Activated T-cell treated with anti-CD3 and anti-CD28 coated beads, Interleukin-2, amount 50 U/mL, for 4 hours (primary cell): ENCODE measurements at regions not wholly inside any gene's neighbourhood (a gene's known extent, or its start where the extent isn't known, plus 50 kb on each side); places are given as distances from the start of the nearest gene placed in this dataset.
A peak's percentile ranks its signal among the peaks of the same experiment; 100 is the strongest.
"Not testable (repeated sequence)": the region's sequence is repeated elsewhere in the genome, so short reads cannot be mapped to it uniquely, and the experiment has no call there.

Experiments used
- ATAC-seq, 2 donors: fragments of 200-7000 bp; cut with Tn5 transposase; one replicate each; pipeline ENCODE4 v1.10.0; 2021
- DNase-seq: peaks from one replicate; pipeline ENCODE4 v3.0.0-alpha.2; 2020
- H3K27me3 Mint-ChIP-seq: one replicate; pipeline ENCODE4 v1.8.0; 2021; ENCODE audit warnings: low read depth, mixed read lengths
- H3K36me3 Mint-ChIP-seq: one replicate; pipeline ENCODE4 v1.8.0; 2022; ENCODE audit warnings: mixed read lengths; ENCODE audit not compliant: insufficient read depth
- H3K4me1 Mint-ChIP-seq: one replicate; pipeline ENCODE4 v1.8.0; 2021; ENCODE audit warnings: low read depth, mixed read lengths
- H3K4me3 Mint-ChIP-seq: one replicate; pipeline ENCODE4 v1.8.0; 2021; ENCODE audit warnings: mild to moderate bottlenecking, moderate library complexity, mixed read lengths
- H3K9me3 Mint-ChIP-seq: one replicate; pipeline ENCODE4 v1.8.0; 2021; ENCODE audit warnings: mixed read lengths

GRCh38 chr9:96062854-96063253 lies 187.4 kb downstream of the ERCC6L2 start:
- DNase-seq (no peak), ATAC-seq (no peak)
- no peaks in the 10 kb centered on the region for H3K27me3 Mint-ChIP-seq
- H3K4me3 Mint-ChIP-seq, result no peak overlapping the region
- H3K4me1 Mint-ChIP-seq, result peaks cover 3% of the 10 kb centered on the region
- H3K36me3 Mint-ChIP-seq, result no peaks in the 10 kb centered on the region
- H3K9me3 Mint-ChIP-seq, result no peaks in the 10 kb centered on the region

DNA sequence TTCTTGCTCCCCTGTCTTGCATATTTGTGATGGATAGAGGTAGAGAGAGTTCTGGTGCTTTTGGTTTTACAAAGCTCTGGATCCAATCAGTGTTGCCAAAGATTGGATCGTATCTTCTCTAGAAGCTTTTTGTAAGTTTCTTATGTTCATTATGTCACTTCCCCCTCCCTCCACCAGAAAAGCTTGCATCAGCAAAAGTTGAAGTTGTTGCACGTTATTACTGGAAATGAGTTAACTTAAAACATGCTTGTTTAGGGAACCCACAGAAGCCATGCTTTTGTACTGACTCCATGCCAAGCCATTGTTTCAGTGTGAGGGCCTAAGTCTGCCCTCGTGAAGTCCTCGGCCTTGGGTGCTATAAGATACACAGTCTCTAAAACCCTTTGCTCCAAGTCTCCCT lies 186.5 kb downstream of the ERCC6L2 start:
- Mint-ChIP-seq H3K4me1 (peaks cover 4% of the 10 kb centered on the region), H3K27me3 (no peaks in the 10 kb centered on the region), H3K4me3 (no peak overlapping the region), H3K36me3 (no peaks in the 10 kb centered on the region), H3K9me3 (no peaks in the 10 kb centered on the region)
- ATAC-seq (no peak), DNase-seq (no peak)

GRCh38 chr9:96061293-96061987 lies 185.9 kb downstream of the ERCC6L2 start:
- peak; percentile 45 for DNase-seq
- Mint-ChIP-seq H3K9me3 (no peaks in the 10 kb centered on the region), H3K27me3 (no peaks in the 10 kb centered on the region), H3K4me3 (no peak overlapping the region), H3K36me3 (no peaks in the 10 kb centered on the region), H3K4me1 (peaks cover 7% of the 10 kb centered on the region)
- ATAC-seq, result peak; percentile 57 to 77

GRCh38 chr9:96058218-96058617 lies 182.7 kb downstream of the ERCC6L2 start:
- Mint-ChIP-seq H3K27me3 (no peaks in the 10 kb centered on the region), H3K36me3 (no peaks in the 10 kb centered on the region), H3K9me3 (no peaks in the 10 kb centered on the region), H3K4me3 (no peak overlapping the region), H3K4me1 (peaks cover 7% of the 10 kb centered on the region)
- DNase-seq (no peak), ATAC-seq (no peak)

GRCh38 chr9:96057155-96057554 lies 181.7 kb downstream of the ERCC6L2 start:
- H3K4me1 Mint-ChIP-seq, result peaks cover 7% of the 10 kb centered on the region
- no peak overlapping the region for H3K4me3 Mint-ChIP-seq
- H3K36me3 Mint-ChIP-seq, result no peaks in the 10 kb centered on the region
- no peaks in the 10 kb centered on the region for H3K27me3 Mint-ChIP-seq
- ATAC-seq (peak in 1 of 2 donors; percentile 66), DNase-seq (no peak)
- H3K9me3 Mint-ChIP-seq, result no peaks in the 10 kb centered on the region

DNA sequence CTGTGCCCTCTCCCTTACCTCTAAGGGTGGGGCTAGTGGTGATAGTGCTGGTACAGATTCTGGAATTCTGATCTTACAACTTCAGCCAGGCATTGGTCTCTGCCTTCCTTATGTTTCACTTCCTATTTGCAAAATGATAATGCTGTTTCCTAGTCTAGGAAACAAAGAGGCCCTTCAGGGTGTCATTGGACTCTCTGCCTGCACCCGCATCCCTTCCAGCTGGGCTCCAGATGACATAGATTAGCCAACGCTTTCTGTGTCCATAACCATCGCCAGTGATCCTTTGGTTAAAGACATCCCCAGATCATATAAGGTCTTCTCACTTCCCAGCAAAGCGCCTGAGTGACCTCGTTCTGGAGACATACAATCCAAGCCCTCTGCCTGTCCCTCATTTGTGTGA lies 180.7 kb downstream of the ERCC6L2 start:
- no peaks in the 10 kb centered on the region for H3K9me3 Mint-ChIP-seq
- H3K36me3 Mint-ChIP-seq, result no peaks in the 10 kb centered on the region

DNA sequence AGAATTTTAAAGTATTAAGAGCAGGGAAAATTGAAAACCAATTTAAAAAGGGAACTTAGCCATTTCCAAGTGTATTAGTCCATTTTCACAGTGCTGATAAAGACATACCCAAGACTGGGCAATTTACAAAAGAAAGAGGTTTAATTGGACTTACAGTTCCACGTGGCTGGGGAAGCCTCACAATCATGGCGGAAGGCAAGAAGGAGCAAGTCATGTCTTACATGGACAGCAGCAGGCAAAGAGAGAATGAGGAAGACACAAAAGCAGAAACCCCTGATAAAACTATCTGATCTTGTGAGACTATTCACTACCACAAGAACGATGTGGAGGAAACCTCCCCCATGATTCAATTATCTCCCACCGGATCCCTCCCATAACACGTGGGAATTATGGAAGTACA lies 178.8 kb downstream of the ERCC6L2 start:
- H3K36me3 Mint-ChIP-seq, ATAC-seq, H3K4me1 Mint-ChIP-seq, H3K9me3 Mint-ChIP-seq, DNase-seq, H3K27me3 Mint-ChIP-seq, H3K4me3 Mint-ChIP-seq: not testable (repeated sequence)

More for the DNA sequence above, 180.7 kb downstream of the ERCC6L2 start:
- no peak for ATAC-seq
- H3K4me1 Mint-ChIP-seq, result peaks cover 5% of the 10 kb centered on the region
- no peak for DNase-seq
- no peaks in the 10 kb centered on the region for H3K27me3 Mint-ChIP-seq
- H3K4me3 Mint-ChIP-seq, result no peak overlapping the region

DNA sequence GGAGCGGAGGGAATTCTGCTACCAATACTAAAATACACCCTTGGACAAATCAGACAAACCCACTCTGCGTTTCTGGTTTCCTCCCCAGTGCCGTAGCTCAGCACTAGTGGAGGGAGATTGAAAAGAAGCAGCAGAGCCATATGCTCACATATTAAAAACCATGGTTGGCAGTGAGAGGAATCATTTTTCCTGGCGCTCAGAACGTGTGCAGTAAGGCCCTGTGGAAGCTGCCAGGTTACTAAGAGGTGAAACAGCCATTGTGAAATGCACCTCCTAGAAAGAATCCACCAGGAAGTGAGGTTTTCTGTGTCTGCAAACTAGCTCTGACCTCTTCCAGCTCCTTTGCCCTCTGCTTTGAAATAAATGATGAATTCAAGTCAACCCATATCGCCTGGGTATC lies 177.2 kb downstream of the ERCC6L2 start:
- Mint-ChIP-seq H3K27me3 (no peaks in the 10 kb centered on the region), H3K9me3 (no peaks in the 10 kb centered on the region), H3K4me3 (no peak overlapping the region), H3K4me1 (peaks cover 6% of the 10 kb centered on the region), H3K36me3 (no peaks in the 10 kb centered on the region)
- ATAC-seq (no peak), DNase-seq (no peak)

GRCh38 chr9:96051423-96051822 lies 175.9 kb downstream of the ERCC6L2 start:
- no peaks in the 10 kb centered on the region for H3K9me3 Mint-ChIP-seq
- no peak overlapping the region for H3K4me3 Mint-ChIP-seq
- ATAC-seq (no peak), DNase-seq (no peak)
- H3K36me3 Mint-ChIP-seq, result no peaks in the 10 kb centered on the region
- peaks cover 4% of the 10 kb centered on the region for H3K27me3 Mint-ChIP-seq
- H3K4me1 Mint-ChIP-seq, result peaks cover 4% of the 10 kb centered on the region

DNA sequence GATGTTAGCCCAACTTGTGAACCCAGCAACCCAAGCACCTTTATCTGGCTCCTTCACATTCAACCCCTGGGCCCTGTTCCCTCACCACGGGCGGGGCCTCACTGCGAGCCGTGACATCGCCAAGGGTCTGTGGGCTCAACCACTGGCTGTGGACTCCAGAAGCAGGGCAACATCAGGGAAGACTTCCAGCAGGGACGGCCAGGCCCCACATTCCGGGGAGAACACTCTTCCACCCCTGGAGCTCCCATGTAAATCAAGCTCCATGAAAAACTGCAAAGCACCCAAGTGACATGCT lies 175.3 kb downstream of the ERCC6L2 start:
- peaks cover 4% of the 10 kb centered on the region for H3K4me1 Mint-ChIP-seq
- peaks cover 4% of the 10 kb centered on the region for H3K27me3 Mint-ChIP-seq
- DNase-seq (no peak), ATAC-seq (no peak)
- H3K36me3 Mint-ChIP-seq, result no peaks in the 10 kb centered on the region
- no peaks in the 10 kb centered on the region for H3K9me3 Mint-ChIP-seq
- H3K4me3 Mint-ChIP-seq, result no peak overlapping the region

GRCh38 chr9:96050048-96050860 lies 174.8 kb downstream of the ERCC6L2 start:
- H3K27me3 Mint-ChIP-seq, result peaks cover 4% of the 10 kb centered on the region
- ATAC-seq, result no peak
- DNase-seq, result no peak
- H3K9me3 Mint-ChIP-seq, result no peaks in the 10 kb centered on the region
- H3K36me3 Mint-ChIP-seq, result no peaks in the 10 kb centered on the region
- no peak overlapping the region for H3K4me3 Mint-ChIP-seq
- H3K4me1 Mint-ChIP-seq, result peaks cover 4% of the 10 kb centered on the region

GRCh38 chr9:96048956-96049831 lies 173.7 kb downstream of the ERCC6L2 start:
- H3K4me1 Mint-ChIP-seq, result peaks cover 4% of the 10 kb centered on the region
- no peaks in the 10 kb centered on the region for H3K9me3 Mint-ChIP-seq
- no peaks in the 10 kb centered on the region for H3K36me3 Mint-ChIP-seq
- no peak overlapping the region for H3K4me3 Mint-ChIP-seq
- no peak for ATAC-seq
- H3K27me3 Mint-ChIP-seq, result peaks cover 4% of the 10 kb centered on the region
- no peak for DNase-seq

DNA sequence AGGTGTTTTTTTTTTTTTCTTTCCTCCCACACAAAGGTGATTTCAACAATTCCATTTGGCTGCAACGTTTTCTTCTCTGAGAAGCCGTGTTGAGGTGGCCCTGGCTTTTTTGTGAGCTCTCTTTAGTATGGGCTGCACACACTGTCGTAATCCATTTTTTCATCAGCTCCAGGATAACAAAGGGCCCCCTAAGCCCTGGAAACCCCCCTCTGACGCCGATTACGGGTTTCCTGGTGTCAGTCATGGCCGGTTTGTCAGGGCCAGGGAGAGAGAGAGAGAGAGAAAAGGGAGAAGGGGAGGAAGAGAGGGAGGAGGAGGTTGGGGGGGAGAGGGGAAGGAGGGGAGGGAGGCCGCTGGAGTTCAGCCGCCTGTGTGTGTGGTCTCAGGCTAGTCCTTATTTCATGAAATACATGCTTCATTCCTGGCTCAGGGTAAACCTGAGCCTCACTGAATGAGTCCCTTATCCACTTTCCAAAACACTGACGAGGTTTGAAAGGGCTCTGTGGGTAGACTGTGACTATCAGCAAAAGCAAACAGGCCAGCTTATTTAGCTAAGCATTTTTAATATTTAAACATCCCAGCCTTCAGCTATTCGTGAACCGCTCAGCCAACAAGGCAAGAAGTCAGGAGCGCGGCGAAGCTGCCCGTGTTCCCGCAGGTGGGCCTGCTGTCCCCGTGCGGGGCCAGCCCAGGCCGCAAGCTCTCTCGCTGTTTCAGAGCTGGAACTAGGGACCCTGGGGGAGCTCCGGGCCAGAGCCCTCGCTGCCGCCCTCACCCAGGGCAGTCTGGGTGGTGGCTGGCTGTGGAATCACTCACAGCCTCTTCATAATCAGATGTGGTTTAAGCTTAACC lies 172.8 kb downstream of the ERCC6L2 start:
- peaks cover 4% of the 10 kb centered on the region for H3K27me3 Mint-ChIP-seq
- no peaks in the 10 kb centered on the region for H3K36me3 Mint-ChIP-seq
- peak; percentile 69 to 75 for ATAC-seq
- no peak overlapping the region for H3K4me3 Mint-ChIP-seq
- H3K9me3 Mint-ChIP-seq, result no peaks in the 10 kb centered on the region
- H3K4me1 Mint-ChIP-seq, result peaks cover 4% of the 10 kb centered on the region
- DNase-seq, result no peak

- H3K4me3 Mint-ChIP-seq, result no peak overlapping the region
- peaks cover 4% of the 10 kb centered on the region for H3K27me3 Mint-ChIP-seq
- no peaks in the 10 kb centered on the region for H3K36me3 Mint-ChIP-seq
- peaks cover 4% of the 10 kb centered on the region for H3K4me1 Mint-ChIP-seq
- DNase-seq (no peak), ATAC-seq (peak; percentile 18 to 39)
- H3K9me3 Mint-ChIP-seq, result no peaks in the 10 kb centered on the region
These were observed 172.2 kb downstream of the ERCC6L2 start for GRCh38 chr9:96047741-96048103.
